SU-DHL-6 (cell line): ENCODE measurements at regions not wholly inside any gene's neighbourhood (a gene's known extent, or its start where the extent isn't known, plus 50 kb on each side); places are given as distances from the start of the nearest gene placed in this dataset.

Source experiments
- H2AFZ ChIP-seq: fragments of 200-600 bp; sonication (generic); 2 replicates; pipeline ENCODE4 v1.6.1; 2014; ENCODE audit warnings: low read depth, mild to moderate bottlenecking, moderate library complexity, mixed read lengths, antibody characterized with exemption, low read length; ENCODE audit not compliant: severe bottlenecking
- H3F3A ChIP-seq: fragments of 200-600 bp; shearing (Covaris generic); 2 replicates; pipeline ENCODE4 v1.6.0; 2016; ENCODE audit warnings: antibody characterized with exemption, mild to moderate bottlenecking; ENCODE audit not compliant: insufficient read depth
- H3K27ac ChIP-seq: fragments of 200-600 bp; sonication (generic); 2 replicates; pipeline ENCODE4 v1.5.1; 2016; ENCODE audit warnings: low read depth, mild to moderate bottlenecking, low read length, moderate library complexity, mixed read lengths
- H3K27me3 ChIP-seq: fragments of 200-600 bp; sonication (generic), shearing (Covaris generic); 2 replicates; pipeline ENCODE4 v1.6.0; 2014; ENCODE audit warnings: mild to moderate bottlenecking, low read length
- H3K36me3 ChIP-seq: fragments of 200-600 bp; sonication (generic); 2 replicates; pipeline ENCODE4 v1.6.1; 2014; ENCODE audit warnings: mild to moderate bottlenecking, low read length, mixed read lengths
- H3K4me2 ChIP-seq: fragments of 300-600, 200-600 bp; shearing (Covaris generic), sonication (generic); 2 replicates; pipeline ENCODE4 v1.6.0; 2014; ENCODE audit warnings: low read length, low read depth, mild to moderate bottlenecking; ENCODE audit not compliant: poor library complexity, severe bottlenecking
- H3K4me3 ChIP-seq: fragments of 200-600 bp; sonication (generic); 2 replicates; pipeline ENCODE4 v1.5.1; 2014; ENCODE audit warnings: antibody characterized with exemption, low read length, mild to moderate bottlenecking, mixed read lengths; ENCODE audit not compliant: insufficient read depth, poor library complexity, severe bottlenecking
- H3K79me2 ChIP-seq: fragments of 200-600 bp; sonication (generic); 2 replicates; pipeline ENCODE4 v1.6.1; 2014; ENCODE audit warnings: mild to moderate bottlenecking, low read length, moderate library complexity; ENCODE audit not compliant: insufficient read depth
- H3K9ac ChIP-seq: fragments of 200-600 bp; sonication (generic); 2 replicates; pipeline ENCODE4 v1.7.0; 2014; ENCODE audit warnings: mild to moderate bottlenecking, low read length
- H3K9me2 ChIP-seq: fragments of 200-600 bp; sonication (generic); replicated peaks from 2 replicates; pipeline ENCODE4 v1.6.1; 2014; ENCODE audit warnings: low read length; ENCODE audit not compliant: insufficient read depth
- H3K9me3 ChIP-seq: fragments of 200-600 bp; sonication (generic); 2 replicates; pipeline ENCODE4 v1.6.1; 2014; ENCODE audit warnings: low read length, mixed read lengths; ENCODE audit not compliant: insufficient read depth
- H4K20me1 ChIP-seq: fragments of 200-600 bp; sonication (generic); 2 replicates; pipeline ENCODE4 v1.6.1; 2014; ENCODE audit warnings: low read depth, mild to moderate bottlenecking, antibody characterized with exemption, low read length, moderate library complexity, mixed read lengths
- EZH2phosphoT487 ChIP-seq: fragments of 200-600 bp; sonication (generic), shearing (Covaris generic); conservative IDR thresholded peaks from 2 replicates; pipeline ENCODE4 v1.6.1; 2018; ENCODE audit warnings: mild to moderate bottlenecking, antibody characterized with exemption, low read length, moderate library complexity, mixed read lengths
- TF ChIP-seq, protein P1 (sequence below): fragments of 200-600 bp; sonication (generic); IDR thresholded peaks from one replicate; pipeline ENCODE4 v1.5.1; 2017; ENCODE audit warnings: antibody characterized with exemption, mild to moderate bottlenecking, low read length, moderate library complexity; ENCODE audit not compliant: insufficient read depth, poor library complexity, severe bottlenecking

GRCh38 chr1:221376286-221376685 is 365.6 kb downstream of the DUSP10 start:
- no peaks in the 10 kb centered on the region for H3K79me2 ChIP-seq
- H3K27me3 ChIP-seq = no peaks in the 10 kb centered on the region

GRCh38 chr1:221381910-221382623 is 359.8 kb downstream of the DUSP10 start:
- H2AFZ ChIP-seq = no peak overlapping the region
- H3F3A ChIP-seq = no peaks in the 10 kb centered on the region
- no peaks in the 10 kb centered on the region for H3K79me2 ChIP-seq
- H3K27me3 ChIP-seq = no peaks in the 10 kb centered on the region
- TF ChIP-seq, protein P1, sequence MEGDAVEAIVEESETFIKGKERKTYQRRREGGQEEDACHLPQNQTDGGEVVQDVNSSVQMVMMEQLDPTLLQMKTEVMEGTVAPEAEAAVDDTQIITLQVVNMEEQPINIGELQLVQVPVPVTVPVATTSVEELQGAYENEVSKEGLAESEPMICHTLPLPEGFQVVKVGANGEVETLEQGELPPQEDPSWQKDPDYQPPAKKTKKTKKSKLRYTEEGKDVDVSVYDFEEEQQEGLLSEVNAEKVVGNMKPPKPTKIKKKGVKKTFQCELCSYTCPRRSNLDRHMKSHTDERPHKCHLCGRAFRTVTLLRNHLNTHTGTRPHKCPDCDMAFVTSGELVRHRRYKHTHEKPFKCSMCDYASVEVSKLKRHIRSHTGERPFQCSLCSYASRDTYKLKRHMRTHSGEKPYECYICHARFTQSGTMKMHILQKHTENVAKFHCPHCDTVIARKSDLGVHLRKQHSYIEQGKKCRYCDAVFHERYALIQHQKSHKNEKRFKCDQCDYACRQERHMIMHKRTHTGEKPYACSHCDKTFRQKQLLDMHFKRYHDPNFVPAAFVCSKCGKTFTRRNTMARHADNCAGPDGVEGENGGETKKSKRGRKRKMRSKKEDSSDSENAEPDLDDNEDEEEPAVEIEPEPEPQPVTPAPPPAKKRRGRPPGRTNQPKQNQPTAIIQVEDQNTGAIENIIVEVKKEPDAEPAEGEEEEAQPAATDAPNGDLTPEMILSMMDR = no peak
- TF ChIP-seq EZH2phosphoT487 = no peak
- no peak overlapping the region for H3K27ac ChIP-seq
- H3K36me3 ChIP-seq = no peaks in the 10 kb centered on the region
- H3K4me3 ChIP-seq = no peak overlapping the region
- no peaks in the 10 kb centered on the region for H3K9me3 ChIP-seq
- H3K4me2 ChIP-seq = no peak overlapping the region
- H3K9ac ChIP-seq = no peak overlapping the region
- no peaks in the 10 kb centered on the region for H3K9me2 ChIP-seq
- no peaks in the 10 kb centered on the region for H4K20me1 ChIP-seq

More at GRCh38 chr1:221376286-221376685, 365.6 kb downstream of the DUSP10 start:
- Histone ChIP-seq H3F3A (no peaks in the 10 kb centered on the region), H3K27ac (no peak overlapping the region), H2AFZ (no peak overlapping the region), H4K20me1 (no peaks in the 10 kb centered on the region), H3K4me2 (no peak overlapping the region), H3K9me3 (no peaks in the 10 kb centered on the region), H3K36me3 (no peaks in the 10 kb centered on the region), H3K9ac (no peak overlapping the region), H3K4me3 (no peak overlapping the region), H3K9me2 (no peaks in the 10 kb centered on the region)
- no peak for TF ChIP-seq EZH2phosphoT487
- TF ChIP-seq, protein P1 = no peak

DNA sequence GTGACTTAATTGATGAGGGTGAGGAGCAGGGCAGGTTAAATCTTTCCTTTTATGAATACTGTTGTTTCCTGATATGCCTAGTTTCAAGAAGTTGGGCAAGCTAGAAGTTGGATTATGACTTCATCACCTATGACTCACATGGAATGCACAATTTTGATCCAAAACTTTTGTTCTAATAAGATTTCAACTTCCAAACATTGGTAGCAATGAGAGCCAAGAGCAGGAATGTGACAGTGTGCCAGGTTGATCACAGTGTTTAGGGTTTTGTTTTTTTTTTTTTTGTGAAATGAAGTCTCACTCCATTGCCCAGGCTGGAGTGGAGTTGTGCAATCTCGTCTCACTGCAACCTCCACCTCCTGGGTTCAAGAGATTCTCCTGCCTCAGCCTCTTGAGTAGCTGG is 349.4 kb downstream of the DUSP10 start:
- no peaks in the 10 kb centered on the region for H3K9me2 ChIP-seq
- no peak overlapping the region for H3K27ac ChIP-seq
- H3K79me2 ChIP-seq = no peaks in the 10 kb centered on the region
- no peak overlapping the region for H2AFZ ChIP-seq
- no peaks in the 10 kb centered on the region for H3K27me3 ChIP-seq
- H3F3A ChIP-seq = no peaks in the 10 kb centered on the region
- H3K36me3 ChIP-seq = no peaks in the 10 kb centered on the region
- H3K4me2 ChIP-seq = no peak overlapping the region
- no peak overlapping the region for H3K4me3 ChIP-seq
- H3K9ac ChIP-seq = no peak overlapping the region
- no peaks in the 10 kb centered on the region for H3K9me3 ChIP-seq
- no peaks in the 10 kb centered on the region for H4K20me1 ChIP-seq
- TF ChIP-seq, protein P1 = no peak
- no peak for TF ChIP-seq EZH2phosphoT487
